Upper lobe of left lung (tissue), 4 donors: ENCODE measurements at regions not wholly inside any gene's neighbourhood (a gene's known extent, or its start where the extent isn't known, plus 50 kb on each side); places are given as distances from the start of the nearest gene placed in this dataset.

ENCODE experiments used
- CTCF ChIP-seq, 6 experiments: fragments of 450-650 bp in 4 of 6; fragments of 200-600 bp in 2 of 6; sonication (generic) in 2 of 6; IDR thresholded peaks; one replicate each; pipeline ENCODE4 v1.5.1; 2016 to 2019; ENCODE audit warnings: antibody characterized with exemption in 6 of 6
- EP300 ChIP-seq, 4 donors: sonication (generic); formaldehyde crosslinking; IDR thresholded peaks; one replicate each; pipeline ENCODE4 v1.5.1; 2017; ENCODE audit warnings: antibody characterized with exemption in 4 of 4, control low read depth in 2 of 4
- POLR2A ChIP-seq, 4 donors: fragments of 450-650 bp; IDR thresholded peaks; one replicate each; pipeline ENCODE4 v1.5.1; 2016 to 2017; ENCODE audit warnings: antibody characterized with exemption in 4 of 4, mild to moderate bottlenecking in 2 of 4
- POLR2AphosphoS5 ChIP-seq, 2 donors: sonication (generic); formaldehyde crosslinking; IDR thresholded peaks; one replicate each; pipeline ENCODE4 v1.5.1; 2017; ENCODE audit warnings: antibody characterized with exemption in 2 of 2

DNA sequence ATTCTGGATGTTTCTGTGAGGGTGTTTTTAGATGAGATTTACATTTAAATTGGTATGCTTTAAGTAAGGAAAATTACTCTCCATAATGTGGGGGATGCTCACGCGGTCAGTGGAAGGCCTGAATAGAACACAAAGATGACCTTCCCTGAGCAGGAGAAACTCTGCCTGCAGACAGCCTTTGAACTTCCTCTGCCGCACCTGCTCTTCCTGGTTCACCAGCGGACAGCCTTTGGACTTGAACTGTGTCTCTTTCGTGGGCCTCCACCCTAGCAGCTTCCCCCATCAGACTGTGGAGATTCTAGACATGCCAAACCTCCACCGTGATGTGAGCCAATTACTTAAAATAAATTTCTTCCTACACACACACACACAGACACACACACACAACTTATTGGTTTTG lies 210.7 kb downstream of the EFCAB11 start:
- no peak for TF ChIP-seq CTCF (IDR thresholded peaks at IDR 0.05)
- no peak for TF ChIP-seq EP300 (IDR thresholded peaks at IDR 0.05)
- TF ChIP-seq POLR2A (IDR thresholded peaks at IDR 0.05): no peak
- no peak for TF ChIP-seq POLR2AphosphoS5 (IDR thresholded peaks at IDR 0.05)
